ENCODE measurements at regions not wholly inside any gene's neighbourhood (a gene's known extent, or its start where the extent isn't known, plus 50 kb on each side); places are given as distances from the start of the nearest gene placed in this dataset.

DNA sequence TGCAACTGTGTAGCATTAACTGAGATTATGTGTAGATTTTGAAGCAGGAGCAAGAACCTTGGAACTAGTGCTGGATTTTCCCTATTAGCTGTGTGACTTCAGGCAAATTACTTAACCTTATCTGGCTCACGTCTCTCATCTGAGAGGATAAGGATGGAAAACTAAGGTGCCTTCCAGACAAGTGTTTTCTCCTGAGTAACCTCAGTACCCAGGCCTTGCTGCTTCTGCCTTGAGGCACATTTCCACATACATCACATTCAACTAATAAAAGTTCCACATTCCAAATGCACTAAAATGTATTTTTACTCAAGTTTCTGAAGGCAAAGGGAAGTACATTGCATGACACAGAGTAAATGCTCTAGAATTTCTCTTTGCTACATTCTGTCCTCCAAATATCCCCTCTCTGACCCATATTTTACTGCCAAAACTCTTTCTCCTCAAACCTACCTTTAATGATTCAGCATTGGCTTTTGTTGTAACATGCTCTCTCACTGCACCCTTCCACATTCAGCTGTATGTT is 195.4 kb upstream of the ADGRL3 start:
- TF ChIP-seq, protein P1, sequence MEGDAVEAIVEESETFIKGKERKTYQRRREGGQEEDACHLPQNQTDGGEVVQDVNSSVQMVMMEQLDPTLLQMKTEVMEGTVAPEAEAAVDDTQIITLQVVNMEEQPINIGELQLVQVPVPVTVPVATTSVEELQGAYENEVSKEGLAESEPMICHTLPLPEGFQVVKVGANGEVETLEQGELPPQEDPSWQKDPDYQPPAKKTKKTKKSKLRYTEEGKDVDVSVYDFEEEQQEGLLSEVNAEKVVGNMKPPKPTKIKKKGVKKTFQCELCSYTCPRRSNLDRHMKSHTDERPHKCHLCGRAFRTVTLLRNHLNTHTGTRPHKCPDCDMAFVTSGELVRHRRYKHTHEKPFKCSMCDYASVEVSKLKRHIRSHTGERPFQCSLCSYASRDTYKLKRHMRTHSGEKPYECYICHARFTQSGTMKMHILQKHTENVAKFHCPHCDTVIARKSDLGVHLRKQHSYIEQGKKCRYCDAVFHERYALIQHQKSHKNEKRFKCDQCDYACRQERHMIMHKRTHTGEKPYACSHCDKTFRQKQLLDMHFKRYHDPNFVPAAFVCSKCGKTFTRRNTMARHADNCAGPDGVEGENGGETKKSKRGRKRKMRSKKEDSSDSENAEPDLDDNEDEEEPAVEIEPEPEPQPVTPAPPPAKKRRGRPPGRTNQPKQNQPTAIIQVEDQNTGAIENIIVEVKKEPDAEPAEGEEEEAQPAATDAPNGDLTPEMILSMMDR (conservative IDR thresholded peaks at IDR 0.05; ENCODE audit: low read depth in 2 of 2) = no peak
- TF ChIP-seq POLR2AphosphoS5 (IDR thresholded peaks at IDR 0.05; ENCODE audit: low read depth) (no peak), ZNF331 (CRISPR knock-in tag; IDR thresholded peaks at IDR 0.05; ENCODE audit: low read depth) (no peak), EZH2phosphoT487 (IDR thresholded peaks at IDR 0.05; ENCODE audit: unreplicated experiment) (no peak), ZNF114 (CRISPR knock-in tag; IDR thresholded peaks at IDR 0.05) (no peak), JUNB (IDR thresholded peaks at IDR 0.05; ENCODE audit: unreplicated experiment) (no peak), EZH2 (IDR thresholded peaks at IDR 0.05; ENCODE audit: low read depth, unreplicated experiment) (no peak), STAT1 (IDR thresholded peaks at IDR 0.05; ENCODE audit: unreplicated experiment) (no peak), CREB1 (CRISPR knock-in tag; IDR thresholded peaks at IDR 0.05; ENCODE audit: low read depth) (no peak), NANOG (IDR thresholded peaks at IDR 0.05; ENCODE audit: borderline replicate concordance) (no peak)
- TF ChIP-seq, protein P2, sequence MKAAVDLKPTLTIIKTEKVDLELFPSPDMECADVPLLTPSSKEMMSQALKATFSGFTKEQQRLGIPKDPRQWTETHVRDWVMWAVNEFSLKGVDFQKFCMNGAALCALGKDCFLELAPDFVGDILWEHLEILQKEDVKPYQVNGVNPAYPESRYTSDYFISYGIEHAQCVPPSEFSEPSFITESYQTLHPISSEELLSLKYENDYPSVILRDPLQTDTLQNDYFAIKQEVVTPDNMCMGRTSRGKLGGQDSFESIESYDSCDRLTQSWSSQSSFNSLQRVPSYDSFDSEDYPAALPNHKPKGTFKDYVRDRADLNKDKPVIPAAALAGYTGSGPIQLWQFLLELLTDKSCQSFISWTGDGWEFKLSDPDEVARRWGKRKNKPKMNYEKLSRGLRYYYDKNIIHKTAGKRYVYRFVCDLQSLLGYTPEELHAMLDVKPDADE (IDR thresholded peaks at IDR 0.05) = no peak
- TF ChIP-seq, protein P3, sequence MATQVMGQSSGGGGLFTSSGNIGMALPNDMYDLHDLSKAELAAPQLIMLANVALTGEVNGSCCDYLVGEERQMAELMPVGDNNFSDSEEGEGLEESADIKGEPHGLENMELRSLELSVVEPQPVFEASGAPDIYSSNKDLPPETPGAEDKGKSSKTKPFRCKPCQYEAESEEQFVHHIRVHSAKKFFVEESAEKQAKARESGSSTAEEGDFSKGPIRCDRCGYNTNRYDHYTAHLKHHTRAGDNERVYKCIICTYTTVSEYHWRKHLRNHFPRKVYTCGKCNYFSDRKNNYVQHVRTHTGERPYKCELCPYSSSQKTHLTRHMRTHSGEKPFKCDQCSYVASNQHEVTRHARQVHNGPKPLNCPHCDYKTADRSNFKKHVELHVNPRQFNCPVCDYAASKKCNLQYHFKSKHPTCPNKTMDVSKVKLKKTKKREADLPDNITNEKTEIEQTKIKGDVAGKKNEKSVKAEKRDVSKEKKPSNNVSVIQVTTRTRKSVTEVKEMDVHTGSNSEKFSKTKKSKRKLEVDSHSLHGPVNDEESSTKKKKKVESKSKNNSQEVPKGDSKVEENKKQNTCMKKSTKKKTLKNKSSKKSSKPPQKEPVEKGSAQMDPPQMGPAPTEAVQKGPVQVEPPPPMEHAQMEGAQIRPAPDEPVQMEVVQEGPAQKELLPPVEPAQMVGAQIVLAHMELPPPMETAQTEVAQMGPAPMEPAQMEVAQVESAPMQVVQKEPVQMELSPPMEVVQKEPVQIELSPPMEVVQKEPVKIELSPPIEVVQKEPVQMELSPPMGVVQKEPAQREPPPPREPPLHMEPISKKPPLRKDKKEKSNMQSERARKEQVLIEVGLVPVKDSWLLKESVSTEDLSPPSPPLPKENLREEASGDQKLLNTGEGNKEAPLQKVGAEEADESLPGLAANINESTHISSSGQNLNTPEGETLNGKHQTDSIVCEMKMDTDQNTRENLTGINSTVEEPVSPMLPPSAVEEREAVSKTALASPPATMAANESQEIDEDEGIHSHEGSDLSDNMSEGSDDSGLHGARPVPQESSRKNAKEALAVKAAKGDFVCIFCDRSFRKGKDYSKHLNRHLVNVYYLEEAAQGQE (IDR thresholded peaks at IDR 0.05; ENCODE audit: unreplicated experiment) = no peak
